ENCODE measurements at regions not wholly inside any gene's neighbourhood (a gene's known extent, or its start where the extent isn't known, plus 50 kb on each side); places are given as distances from the start of the nearest gene placed in this dataset.

DNA sequence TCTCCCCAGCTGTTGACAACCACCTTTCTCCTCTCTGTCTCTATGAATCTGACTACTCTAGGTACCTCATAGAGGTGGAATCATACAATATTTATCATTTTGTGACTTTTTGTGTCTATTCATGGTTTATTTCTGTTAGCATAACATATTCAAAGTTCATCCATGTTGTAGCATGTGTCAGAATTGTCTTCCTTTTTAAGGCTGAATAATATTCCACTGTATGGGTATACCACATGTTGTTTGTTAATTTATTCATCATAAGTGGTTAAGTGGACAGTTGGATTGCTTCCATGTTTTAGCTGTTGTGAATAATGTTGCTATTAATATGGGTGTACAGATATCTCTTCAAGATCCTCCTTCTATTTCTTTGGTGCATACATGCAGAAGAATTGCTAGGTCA is 69.9 kb upstream of the COMTD1 start:
- no peak overlapping the region for H3K4me3 ChIP-seq (ENCODE audit: low read depth, low read length)
- no peak for DNase-seq (ENCODE audit: low read depth)
- TF ChIP-seq, protein P1, sequence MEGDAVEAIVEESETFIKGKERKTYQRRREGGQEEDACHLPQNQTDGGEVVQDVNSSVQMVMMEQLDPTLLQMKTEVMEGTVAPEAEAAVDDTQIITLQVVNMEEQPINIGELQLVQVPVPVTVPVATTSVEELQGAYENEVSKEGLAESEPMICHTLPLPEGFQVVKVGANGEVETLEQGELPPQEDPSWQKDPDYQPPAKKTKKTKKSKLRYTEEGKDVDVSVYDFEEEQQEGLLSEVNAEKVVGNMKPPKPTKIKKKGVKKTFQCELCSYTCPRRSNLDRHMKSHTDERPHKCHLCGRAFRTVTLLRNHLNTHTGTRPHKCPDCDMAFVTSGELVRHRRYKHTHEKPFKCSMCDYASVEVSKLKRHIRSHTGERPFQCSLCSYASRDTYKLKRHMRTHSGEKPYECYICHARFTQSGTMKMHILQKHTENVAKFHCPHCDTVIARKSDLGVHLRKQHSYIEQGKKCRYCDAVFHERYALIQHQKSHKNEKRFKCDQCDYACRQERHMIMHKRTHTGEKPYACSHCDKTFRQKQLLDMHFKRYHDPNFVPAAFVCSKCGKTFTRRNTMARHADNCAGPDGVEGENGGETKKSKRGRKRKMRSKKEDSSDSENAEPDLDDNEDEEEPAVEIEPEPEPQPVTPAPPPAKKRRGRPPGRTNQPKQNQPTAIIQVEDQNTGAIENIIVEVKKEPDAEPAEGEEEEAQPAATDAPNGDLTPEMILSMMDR (IDR thresholded peaks at IDR 0.05; ENCODE audit: insufficient read depth, low read depth, low read length), result no peak

DNA sequence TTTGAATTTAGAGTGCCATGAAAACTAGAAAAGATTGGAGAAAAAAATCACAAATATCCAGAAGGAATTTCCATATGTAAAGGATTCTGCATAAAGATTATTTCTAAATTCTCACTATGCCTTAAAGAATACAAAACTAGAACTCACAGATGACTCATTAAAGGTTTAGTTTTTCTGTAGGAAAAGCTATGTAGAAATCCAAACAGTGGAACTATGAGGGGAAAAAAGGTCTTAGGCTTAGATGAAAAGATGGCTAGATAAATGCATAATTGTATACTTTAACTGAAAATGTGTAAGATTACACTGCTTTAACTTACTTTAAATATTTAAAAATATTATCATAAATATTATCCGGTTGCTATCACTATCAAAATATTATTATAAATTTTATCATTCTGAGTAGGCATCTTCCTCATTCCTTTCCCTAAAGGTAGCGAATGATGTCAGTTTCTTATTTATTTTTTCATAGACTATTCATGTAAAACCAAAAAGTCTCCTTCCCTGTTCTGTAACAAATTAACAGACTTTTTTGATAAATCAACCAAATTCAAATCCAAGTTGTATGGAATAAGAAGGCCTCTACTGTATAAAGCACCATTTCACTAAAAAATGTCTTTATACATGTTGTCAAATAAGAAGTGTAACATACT is 69.1 kb upstream of the COMTD1 start:
- no peak for DNase-seq (ENCODE audit: low read depth)
- H3K4me3 ChIP-seq (ENCODE audit: low read depth, low read length), result no peak overlapping the region
- TF ChIP-seq, protein P1 (IDR thresholded peaks at IDR 0.05; ENCODE audit: insufficient read depth, low read depth, low read length), result no peak

GRCh38 chr10:75304313-75304712 is 68.6 kb upstream of the COMTD1 start:
- H3K4me3 ChIP-seq (ENCODE audit: low read depth, low read length), result no peak overlapping the region
- TF ChIP-seq, protein P1 (IDR thresholded peaks at IDR 0.05; ENCODE audit: insufficient read depth, low read depth, low read length), result no peak
- DNase-seq (ENCODE audit: low read depth), result no peak

DNA sequence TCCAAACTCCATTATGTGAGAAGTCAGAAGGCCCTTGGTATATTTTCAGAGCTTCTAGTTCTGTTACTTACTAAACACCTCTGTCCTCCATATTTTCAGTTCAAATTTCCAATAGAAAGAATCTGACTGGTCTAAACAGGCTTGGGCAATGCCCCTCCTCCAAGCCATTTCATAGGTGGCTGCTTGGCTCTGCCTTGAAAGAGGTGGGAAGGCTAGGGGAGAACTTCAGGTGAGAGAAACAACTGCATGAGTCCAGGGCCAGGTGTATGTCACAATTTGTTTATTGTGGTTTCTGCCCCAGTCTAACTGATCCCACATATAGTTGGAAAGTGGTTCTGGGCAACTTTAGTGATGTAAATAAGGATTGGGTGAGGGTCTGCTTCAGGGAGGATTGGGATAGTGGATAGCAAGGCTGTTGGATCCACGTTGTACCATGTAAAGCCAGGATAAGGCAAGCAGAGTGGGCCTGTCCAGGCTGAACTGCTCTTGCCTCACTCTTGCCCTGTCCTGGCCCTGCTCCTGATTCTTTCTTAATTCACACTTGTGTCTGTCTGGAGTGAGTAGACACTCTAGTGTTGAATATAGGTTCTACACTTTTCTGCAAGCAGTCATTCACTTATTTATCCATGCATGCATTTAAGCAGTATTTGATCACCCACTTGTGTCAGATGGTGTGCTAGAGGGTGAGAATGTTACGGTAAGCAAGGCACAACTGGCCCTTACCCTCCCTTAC is 67.5 kb upstream of the COMTD1 start:
- DNase-seq (ENCODE audit: low read depth), result no peak
- no peak overlapping the region for H3K4me3 ChIP-seq (ENCODE audit: low read depth, low read length)
- TF ChIP-seq, protein P1 (IDR thresholded peaks at IDR 0.05; ENCODE audit: insufficient read depth, low read depth, low read length), result no peak

- no peak for DNase-seq (ENCODE audit: low read depth)
- TF ChIP-seq, protein P1 (IDR thresholded peaks at IDR 0.05; ENCODE audit: insufficient read depth, low read depth, low read length), result no peak
- H3K4me3 ChIP-seq (ENCODE audit: low read depth, low read length), result no peak overlapping the region
Measured at GRCh38 chr10:75302029-75302428, 66.3 kb upstream of the COMTD1 start.

DNA sequence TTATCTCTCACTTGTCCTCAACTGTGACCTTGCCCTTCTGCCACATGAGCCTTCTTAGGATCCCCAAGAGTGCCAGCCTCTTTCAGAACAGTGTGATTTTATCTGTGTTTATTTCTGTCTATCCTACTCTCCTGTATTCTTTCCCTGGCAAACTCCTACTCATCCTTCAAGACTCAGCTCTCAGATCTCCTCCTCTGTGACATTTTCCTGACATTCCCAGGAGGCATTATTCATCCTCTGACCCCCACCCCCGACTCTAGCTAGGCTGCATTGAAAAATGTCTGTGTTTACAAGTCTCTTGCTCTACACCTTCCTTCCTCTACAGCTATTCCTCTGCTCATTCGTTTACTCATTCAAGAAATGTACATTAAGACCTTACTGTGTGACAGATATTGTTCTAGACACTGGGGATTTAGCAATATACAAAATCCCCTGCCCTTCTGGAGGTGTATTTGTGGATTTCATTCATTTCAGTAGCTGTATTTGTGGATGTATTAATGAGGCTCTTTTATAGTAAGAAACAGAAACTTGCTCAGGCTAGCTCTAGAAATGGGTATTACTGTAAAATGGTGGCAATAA is 61.4 kb upstream of the COMTD1 start:
- DNase-seq (ENCODE audit: low read depth), result no peak
- no peak overlapping the region for H3K4me3 ChIP-seq (ENCODE audit: low read depth, low read length)
- TF ChIP-seq, protein P1 (IDR thresholded peaks at IDR 0.05; ENCODE audit: insufficient read depth, low read depth, low read length), result no peak

Data from fibroblast of villous mesenchyme (primary cell).